Caco-2 (cell line): ENCODE measurements at regions not wholly inside any gene's neighbourhood (a gene's known extent, or its start where the extent isn't known, plus 50 kb on each side); places are given as distances from the start of the nearest gene placed in this dataset.

Experiments used
- BruUV-seq: library from RNA; stranded (reverse); fragments of 400-500 nt; replicated peaks from 2 replicates; lab custom pipeline; 2021; lab: Mats Ljungman, UMichigan
- CTCF ChIA-PET: fragments of 300-600 bp; sonication (Branson Sonifier 250); formaldehyde crosslinking; loops from one replicate; lab custom pipeline; 2022; ENCODE audit warnings: antibody characterized with exemption; lab: Charles Lee
- POLR2A ChIA-PET: fragments of 300-600 bp; sonication (Branson Sonifier 250); formaldehyde crosslinking; loops from one replicate; lab custom pipeline; 2022; ENCODE audit warnings: antibody characterized with exemption; lab: Charles Lee
- DNase-seq, 2 experiments: peaks; one replicate each; pipeline versions ENCODE4 v3.0.0 to v3.0.0-alpha.2; 2020 to 2022
- H3K27me3 ChIP-seq: replicated peaks from 2 replicates; pipeline ENCODE4 v1.6.0; 2011; ENCODE audit warnings: low read length; ENCODE audit not compliant: control insufficient read depth, insufficient read depth
- H3K36me3 ChIP-seq: 2 replicates; pipeline ENCODE4 v1.5.1; 2011; ENCODE audit warnings: low read length; ENCODE audit not compliant: control insufficient read depth, insufficient read depth
- H3K4me1 ChIP-seq: fragments of 250-450 bp; sonication (Bioruptor Pico); 2 replicates; pipeline ENCODE4 v1.5.1; 2020; ENCODE audit warnings: mild to moderate bottlenecking
- H3K4me3 ChIP-seq: 2 replicates; pipeline ENCODE4 v1.5.1; 2011; ENCODE audit warnings: low read depth, mild to moderate bottlenecking, control low read depth, low read length
- H3K9me3 ChIP-seq: fragments of 250-450 bp; sonication (Bioruptor Pico); 2 replicates; pipeline ENCODE4 v1.5.1; 2020; ENCODE audit warnings: mild to moderate bottlenecking, moderate library complexity
- H3K27ac Mint-ChIP-seq: one replicate; pipeline ENCODE4 v1.8.0; 2022; ENCODE audit warnings: mixed read lengths; ENCODE audit not compliant: unreplicated experiment
- H3K27me3 Mint-ChIP-seq: one replicate; pipeline ENCODE4 v1.8.0; 2022; ENCODE audit warnings: mixed read lengths; ENCODE audit not compliant: insufficient read depth, unreplicated experiment
- H3K36me3 Mint-ChIP-seq: one replicate; pipeline ENCODE4 v1.8.0; 2022; ENCODE audit warnings: mild to moderate bottlenecking, mixed read lengths; ENCODE audit not compliant: insufficient read depth, unreplicated experiment
- H3K4me1 Mint-ChIP-seq: one replicate; pipeline ENCODE4 v1.8.0; 2022; ENCODE audit warnings: low read depth, mixed read lengths; ENCODE audit not compliant: unreplicated experiment
- H3K4me3 Mint-ChIP-seq: one replicate; pipeline ENCODE4 v1.8.0; 2022; ENCODE audit warnings: mild to moderate bottlenecking, moderate library complexity, mixed read lengths; ENCODE audit not compliant: unreplicated experiment
- H3K9me3 Mint-ChIP-seq: one replicate; pipeline ENCODE4 v1.8.0; 2022; ENCODE audit warnings: mixed read lengths; ENCODE audit not compliant: unreplicated experiment
- CTCF ChIP-seq, 2 experiments: fragments of 200-600 bp in 1 of 2; IDR thresholded peaks; 1 replicate in 1 of 2; 2 replicates in 1 of 2; pipeline versions ENCODE4 v1.5.1 to v1.8.0; 2011 to 2022; ENCODE audit warnings: antibody characterized with exemption in 1 of 2, control low read depth in 1 of 2, inconsistent platforms in 1 of 2, low read depth in 1 of 2, low read length in 1 of 2, mild to moderate bottlenecking in 1 of 2, moderate library complexity in 1 of 2; ENCODE audit not compliant: insufficient read depth in 1 of 2, severe bottlenecking in 1 of 2, unreplicated experiment in 1 of 2
- intact Hi-C: fragments of 100-400 bp; cut with micrococcal nuclease; formaldehyde crosslinking; loops from one replicate; pipeline ENCODE4 v1.10.0; 2022; ENCODE audit not compliant: unreplicated experiment

- Mint-ChIP-seq H3K9me3 (no peaks in the 10 kb centered on the region), H3K4me1 (no peaks in the 10 kb centered on the region), H3K27me3 (peaks cover 8% of the 10 kb centered on the region), H3K4me3 (no peak overlapping the region), H3K36me3 (no peaks in the 10 kb centered on the region), H3K27ac (no peak overlapping the region)
- H3K4me1 ChIP-seq: no peaks in the 10 kb centered on the region
- no peaks in the 10 kb centered on the region for H3K9me3 ChIP-seq
- intact Hi-C loops: no loop called here
- TF ChIP-seq CTCF (IDR thresholded peaks at IDR 0.05; ENCODE audit: insufficient read depth in 1 of 2, low read depth in 1 of 2, low read length in 1 of 2, severe bottlenecking in 1 of 2, unreplicated experiment in 1 of 2): no peak
- CTCF ChIA-PET: no interaction called here
- H3K27me3 ChIP-seq: no peaks in the 10 kb centered on the region
- no peak overlapping the region for H3K4me3 ChIP-seq
- no peak for DNase-seq
- POLR2A ChIA-PET: no interaction called here
- no peaks in the 10 kb centered on the region for H3K36me3 ChIP-seq
- no TSS peak for BruUV-seq
Observed at GRCh38 chr3:59522550-59522949, 472.7 kb upstream of the CFAP20DC start.

GRCh38 chr3:59519094-59519493 is 469.3 kb upstream of the CFAP20DC start:
- no peak overlapping the region for H3K4me3 ChIP-seq
- H3K9me3 Mint-ChIP-seq: no peaks in the 10 kb centered on the region
- TF ChIP-seq CTCF (IDR thresholded peaks at IDR 0.05; ENCODE audit: insufficient read depth in 1 of 2, low read depth in 1 of 2, low read length in 1 of 2, severe bottlenecking in 1 of 2, unreplicated experiment in 1 of 2): no peak
- H3K4me1 Mint-ChIP-seq: no peaks in the 10 kb centered on the region
- no peaks in the 10 kb centered on the region for H3K4me1 ChIP-seq
- no peaks in the 10 kb centered on the region for H3K36me3 Mint-ChIP-seq
- ChIA-PET POLR2A (no interaction called here), CTCF (no interaction called here)
- H3K27me3 Mint-ChIP-seq: peaks cover 12% of the 10 kb centered on the region
- no peaks in the 10 kb centered on the region for H3K9me3 ChIP-seq
- no peak overlapping the region for H3K27ac Mint-ChIP-seq
- no peaks in the 10 kb centered on the region; the same call in 1 of the 2 replicates for H3K27me3 ChIP-seq
- intact Hi-C loops: no loop called here
- no TSS peak for BruUV-seq
- H3K4me3 Mint-ChIP-seq: no peak overlapping the region
- no peaks in the 10 kb centered on the region for H3K36me3 ChIP-seq
- no peak for DNase-seq

GRCh38 chr3:59518283-59519055 is 468.6 kb upstream of the CFAP20DC start:
- DNase-seq: no peak
- ChIA-PET POLR2A (no interaction called here), CTCF (no interaction called here)
- Histone ChIP-seq H3K9me3 (no peaks in the 10 kb centered on the region), H3K27me3 (no peaks in the 10 kb centered on the region; the same call in 1 of the 2 replicates), H3K36me3 (no peaks in the 10 kb centered on the region), H3K4me1 (no peaks in the 10 kb centered on the region), H3K4me3 (no peak overlapping the region)
- TF ChIP-seq CTCF (IDR thresholded peaks at IDR 0.05; ENCODE audit: insufficient read depth in 1 of 2, low read depth in 1 of 2, low read length in 1 of 2, severe bottlenecking in 1 of 2, unreplicated experiment in 1 of 2): no peak
- H3K9me3 Mint-ChIP-seq: no peaks in the 10 kb centered on the region
- intact Hi-C loops: no loop called here
- peaks cover 12% of the 10 kb centered on the region for H3K27me3 Mint-ChIP-seq
- BruUV-seq: no TSS peak
- H3K36me3 Mint-ChIP-seq: no peaks in the 10 kb centered on the region
- H3K4me3 Mint-ChIP-seq: no peak overlapping the region
- no peaks in the 10 kb centered on the region for H3K4me1 Mint-ChIP-seq
- H3K27ac Mint-ChIP-seq: no peak overlapping the region
